ENCODE measurements at regions not wholly inside any gene's neighbourhood (a gene's known extent, or its start where the extent isn't known, plus 50 kb on each side); places are given as distances from the start of the nearest gene placed in this dataset.

DNA sequence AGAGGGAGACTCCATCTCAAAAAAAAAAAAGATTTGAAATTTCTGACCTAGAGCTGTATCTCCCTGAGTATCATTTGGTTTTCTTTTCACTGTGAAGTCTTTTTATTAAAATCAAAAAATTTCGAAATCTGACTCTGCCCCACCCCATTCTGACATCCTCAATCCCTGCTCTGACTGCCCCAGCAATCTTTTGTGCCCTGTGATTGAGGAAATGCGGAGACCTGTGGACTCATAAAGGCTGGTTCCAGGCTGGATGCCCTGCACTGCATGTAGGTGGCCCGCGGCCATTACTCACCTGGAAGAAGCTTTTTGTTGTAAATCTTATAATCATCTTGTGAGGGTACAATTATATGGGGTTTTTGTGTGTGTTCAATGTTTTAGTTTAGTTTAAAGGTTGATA, 147.3 kb upstream of the SEMA6D start:
- Histone ChIP-seq H3K36me3 (ENCODE audit: control insufficient read depth in 4 of 4, insufficient read depth in 3 of 4, low read depth in 1 of 4, low read length in 3 of 4) (no peaks in the 10 kb centered on the region), H3K27me3 (ENCODE audit: control insufficient read depth in 4 of 4, insufficient read depth in 4 of 4, low read length in 3 of 4) (no peaks in the 10 kb centered on the region), H3K9me3 (ENCODE audit: control insufficient read depth in 4 of 4, low read length in 3 of 4) (no peaks in the 10 kb centered on the region), H3K27ac (ENCODE audit: low read depth in 1 of 2, low read length in 2 of 2) (no peak overlapping the region), H3K4me3 (ENCODE audit: low read depth in 1 of 3, low read length in 3 of 3) (no peak overlapping the region), H3K4me1 (ENCODE audit: control insufficient read depth in 4 of 4, insufficient read depth in 4 of 4, low read length in 3 of 4) (no peaks in the 10 kb centered on the region), H3K9ac (ENCODE audit: low read depth in 1 of 2, low read length in 2 of 2) (no peak overlapping the region)
- no peak for TF ChIP-seq RAD21 (IDR thresholded peaks at IDR 0.05)
- no peak for TF ChIP-seq NR2F2 (IDR thresholded peaks at IDR 0.05)
- TF ChIP-seq FOXA1 (IDR thresholded peaks at IDR 0.05): no peak
- no peak for TF ChIP-seq TAF1 (conservative IDR thresholded peaks at IDR 0.05)
- no peak for TF ChIP-seq CTCF (IDR thresholded peaks at IDR 0.05; ENCODE audit: low read depth, low read length, missing input control)
- TF ChIP-seq, protein P1, sequence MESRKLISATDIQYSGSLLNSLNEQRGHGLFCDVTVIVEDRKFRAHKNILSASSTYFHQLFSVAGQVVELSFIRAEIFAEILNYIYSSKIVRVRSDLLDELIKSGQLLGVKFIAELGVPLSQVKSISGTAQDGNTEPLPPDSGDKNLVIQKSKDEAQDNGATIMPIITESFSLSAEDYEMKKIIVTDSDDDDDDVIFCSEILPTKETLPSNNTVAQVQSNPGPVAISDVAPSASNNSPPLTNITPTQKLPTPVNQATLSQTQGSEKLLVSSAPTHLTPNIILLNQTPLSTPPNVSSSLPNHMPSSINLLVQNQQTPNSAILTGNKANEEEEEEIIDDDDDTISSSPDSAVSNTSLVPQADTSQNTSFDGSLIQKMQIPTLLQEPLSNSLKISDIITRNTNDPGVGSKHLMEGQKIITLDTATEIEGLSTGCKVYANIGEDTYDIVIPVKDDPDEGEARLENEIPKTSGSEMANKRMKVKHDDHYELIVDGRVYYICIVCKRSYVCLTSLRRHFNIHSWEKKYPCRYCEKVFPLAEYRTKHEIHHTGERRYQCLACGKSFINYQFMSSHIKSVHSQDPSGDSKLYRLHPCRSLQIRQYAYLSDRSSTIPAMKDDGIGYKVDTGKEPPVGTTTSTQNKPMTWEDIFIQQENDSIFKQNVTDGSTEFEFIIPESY (IDR thresholded peaks at IDR 0.05): no peak
- TF ChIP-seq, protein P2, sequence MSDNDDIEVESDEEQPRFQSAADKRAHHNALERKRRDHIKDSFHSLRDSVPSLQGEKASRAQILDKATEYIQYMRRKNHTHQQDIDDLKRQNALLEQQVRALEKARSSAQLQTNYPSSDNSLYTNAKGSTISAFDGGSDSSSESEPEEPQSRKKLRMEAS (IDR thresholded peaks at IDR 0.05): no peak
- TF ChIP-seq, protein P3, sequence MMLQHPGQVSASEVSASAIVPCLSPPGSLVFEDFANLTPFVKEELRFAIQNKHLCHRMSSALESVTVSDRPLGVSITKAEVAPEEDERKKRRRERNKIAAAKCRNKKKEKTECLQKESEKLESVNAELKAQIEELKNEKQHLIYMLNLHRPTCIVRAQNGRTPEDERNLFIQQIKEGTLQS (IDR thresholded peaks at IDR 0.05): no peak
- TF ChIP-seq, protein P4, sequence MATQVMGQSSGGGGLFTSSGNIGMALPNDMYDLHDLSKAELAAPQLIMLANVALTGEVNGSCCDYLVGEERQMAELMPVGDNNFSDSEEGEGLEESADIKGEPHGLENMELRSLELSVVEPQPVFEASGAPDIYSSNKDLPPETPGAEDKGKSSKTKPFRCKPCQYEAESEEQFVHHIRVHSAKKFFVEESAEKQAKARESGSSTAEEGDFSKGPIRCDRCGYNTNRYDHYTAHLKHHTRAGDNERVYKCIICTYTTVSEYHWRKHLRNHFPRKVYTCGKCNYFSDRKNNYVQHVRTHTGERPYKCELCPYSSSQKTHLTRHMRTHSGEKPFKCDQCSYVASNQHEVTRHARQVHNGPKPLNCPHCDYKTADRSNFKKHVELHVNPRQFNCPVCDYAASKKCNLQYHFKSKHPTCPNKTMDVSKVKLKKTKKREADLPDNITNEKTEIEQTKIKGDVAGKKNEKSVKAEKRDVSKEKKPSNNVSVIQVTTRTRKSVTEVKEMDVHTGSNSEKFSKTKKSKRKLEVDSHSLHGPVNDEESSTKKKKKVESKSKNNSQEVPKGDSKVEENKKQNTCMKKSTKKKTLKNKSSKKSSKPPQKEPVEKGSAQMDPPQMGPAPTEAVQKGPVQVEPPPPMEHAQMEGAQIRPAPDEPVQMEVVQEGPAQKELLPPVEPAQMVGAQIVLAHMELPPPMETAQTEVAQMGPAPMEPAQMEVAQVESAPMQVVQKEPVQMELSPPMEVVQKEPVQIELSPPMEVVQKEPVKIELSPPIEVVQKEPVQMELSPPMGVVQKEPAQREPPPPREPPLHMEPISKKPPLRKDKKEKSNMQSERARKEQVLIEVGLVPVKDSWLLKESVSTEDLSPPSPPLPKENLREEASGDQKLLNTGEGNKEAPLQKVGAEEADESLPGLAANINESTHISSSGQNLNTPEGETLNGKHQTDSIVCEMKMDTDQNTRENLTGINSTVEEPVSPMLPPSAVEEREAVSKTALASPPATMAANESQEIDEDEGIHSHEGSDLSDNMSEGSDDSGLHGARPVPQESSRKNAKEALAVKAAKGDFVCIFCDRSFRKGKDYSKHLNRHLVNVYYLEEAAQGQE (IDR thresholded peaks at IDR 0.05): no peak
- TF ChIP-seq FOXA2 (IDR thresholded peaks at IDR 0.05): no peak
- no peak for TF ChIP-seq JUND (IDR thresholded peaks at IDR 0.05)
- no peak for DNase-seq (ENCODE audit: low spot score)
- 85% methylated on average over 4 of the region's 4 CpGs for WGBS

GRCh38 chr15:47570451-47570850, 146.9 kb upstream of the SEMA6D start:
- no peak overlapping the region for H3K4me3 ChIP-seq (ENCODE audit: low read depth in 1 of 3, low read length in 3 of 3)
- no peak for DNase-seq (ENCODE audit: low spot score)
- 64% methylated on average over 4 of the region's 4 CpGs for WGBS
- no peaks in the 10 kb centered on the region for H3K36me3 ChIP-seq (ENCODE audit: control insufficient read depth in 4 of 4, insufficient read depth in 3 of 4, low read depth in 1 of 4, low read length in 3 of 4)
- H3K9ac ChIP-seq (ENCODE audit: low read depth in 1 of 2, low read length in 2 of 2): no peak overlapping the region
- H3K27ac ChIP-seq (ENCODE audit: low read depth in 1 of 2, low read length in 2 of 2): no peak overlapping the region
- no peaks in the 10 kb centered on the region for H3K9me3 ChIP-seq (ENCODE audit: control insufficient read depth in 4 of 4, low read length in 3 of 4)
- TF ChIP-seq EGR1 (IDR thresholded peaks at IDR 0.05; ENCODE audit: low read depth in 2 of 2): no peak
- TF ChIP-seq GABPA (IDR thresholded peaks at IDR 0.05 in 1 of 2, conservative IDR thresholded peaks at IDR 0.05 in 1 of 2): no peak
- TF ChIP-seq RAD21 (IDR thresholded peaks at IDR 0.05): no peak
- no peak for TF ChIP-seq RXRA (IDR thresholded peaks at IDR 0.05)
- TF ChIP-seq FOXA2 (IDR thresholded peaks at IDR 0.05): no peak
- no peak for TF ChIP-seq CTCF (IDR thresholded peaks at IDR 0.05; ENCODE audit: low read depth, low read length, missing input control)
- TF ChIP-seq HNF4A (conservative IDR thresholded peaks at IDR 0.05): no peak
- TF ChIP-seq NR2F2 (IDR thresholded peaks at IDR 0.05): no peak
- TF ChIP-seq FOXA1 (IDR thresholded peaks at IDR 0.05): no peak
- no peak for TF ChIP-seq TAF1 (conservative IDR thresholded peaks at IDR 0.05)
- no peak for TF ChIP-seq JUND (IDR thresholded peaks at IDR 0.05)
- TF ChIP-seq YY1 (IDR thresholded peaks at IDR 0.05): no peak
- TF ChIP-seq, protein P1 (IDR thresholded peaks at IDR 0.05): no peak
- TF ChIP-seq, protein P3 (IDR thresholded peaks at IDR 0.05): no peak
- H3K27me3 ChIP-seq (ENCODE audit: control insufficient read depth in 4 of 4, insufficient read depth in 4 of 4, low read length in 3 of 4): no peaks in the 10 kb centered on the region
- no peaks in the 10 kb centered on the region for H3K4me1 ChIP-seq (ENCODE audit: control insufficient read depth in 4 of 4, insufficient read depth in 4 of 4, low read length in 3 of 4)
